Mucosa of stomach (tissue), 1 donor: ENCODE measurements at regions not wholly inside any gene's neighbourhood (a gene's known extent, or its start where the extent isn't known, plus 50 kb on each side); places are given as distances from the start of the nearest gene placed in this dataset.

ENCODE experiments used
- H3K27me3 ChIP-seq: one replicate; pipeline ENCODE4 v1.7.0; 2013; ENCODE audit warnings: mild to moderate bottlenecking, low read length; ENCODE audit not compliant: control insufficient read depth, insufficient read depth
- H3K36me3 ChIP-seq: one replicate; pipeline ENCODE4 v1.7.0; 2013; ENCODE audit warnings: low read length; ENCODE audit not compliant: control insufficient read depth, insufficient read depth
- H3K4me1 ChIP-seq: one replicate; pipeline ENCODE4 v1.7.0; 2013; ENCODE audit warnings: mild to moderate bottlenecking, low read length; ENCODE audit not compliant: control insufficient read depth, insufficient read depth
- H3K4me3 ChIP-seq: one replicate; pipeline ENCODE4 v1.7.0; 2013; ENCODE audit warnings: low read length
- H3K9ac ChIP-seq: one replicate; pipeline ENCODE4 v1.7.0; 2013; ENCODE audit warnings: mild to moderate bottlenecking, low read length, moderate library complexity
- H3K9me3 ChIP-seq: one replicate; pipeline ENCODE4 v1.7.0; 2013; ENCODE audit warnings: mild to moderate bottlenecking, low read length, moderate library complexity; ENCODE audit not compliant: control insufficient read depth
- donor health status: Pancreatic carcinoma.

GRCh38 chr4:41883988-41884734, 51.1 kb upstream of the TMEM33 start:
- H3K9me3 ChIP-seq: no peaks in the 10 kb centered on the region
- H3K36me3 ChIP-seq: no peaks in the 10 kb centered on the region
- peaks cover 47% of the 10 kb centered on the region for H3K27me3 ChIP-seq
- H3K4me1 ChIP-seq: peaks cover 6% of the 10 kb centered on the region
- no peak overlapping the region for H3K9ac ChIP-seq
- H3K4me3 ChIP-seq: no peak overlapping the region

- Histone ChIP-seq H3K9ac (no peak overlapping the region), H3K4me3 (no peak overlapping the region), H3K27me3 (peaks cover 61% of the 10 kb centered on the region)
These were observed 52.4 kb upstream of the TMEM33 start for GRCh38 chr4:41882625-41883347.

DNA sequence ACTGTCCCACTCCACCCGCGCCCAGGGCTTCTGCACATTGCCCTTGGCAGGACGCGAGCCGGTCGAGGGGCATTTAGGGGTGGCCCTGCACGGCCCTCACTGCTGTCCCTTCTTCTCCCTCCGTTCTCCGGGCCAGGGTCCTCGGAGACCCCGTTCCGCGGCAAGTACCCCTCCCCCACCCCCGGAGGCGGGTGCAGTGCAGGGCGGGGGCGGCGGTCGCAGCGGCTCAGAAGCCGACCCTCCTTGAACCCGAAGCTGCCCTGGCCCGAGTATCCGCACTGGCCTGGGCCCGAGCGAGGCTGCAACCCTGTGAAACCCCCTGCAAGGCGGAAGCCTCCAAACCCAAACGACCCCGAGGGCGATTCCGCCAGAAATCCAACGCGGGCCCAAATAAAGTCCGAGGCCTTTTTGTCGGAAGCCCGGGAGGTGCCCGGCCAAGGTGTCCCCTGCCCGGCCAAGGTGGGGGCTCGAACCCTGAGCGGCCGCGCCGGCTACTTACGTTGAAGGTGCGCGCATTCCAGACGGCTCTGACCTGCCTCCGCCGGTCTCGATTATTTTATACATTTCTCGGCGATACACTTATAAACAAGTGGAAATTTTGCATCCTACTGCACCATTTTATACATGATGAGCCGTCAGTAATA, 53.1 kb upstream of the TMEM33 start:
- no peaks in the 10 kb centered on the region for H3K36me3 ChIP-seq
- no peak overlapping the region for H3K4me3 ChIP-seq
- H3K27me3 ChIP-seq: peaks cover 68% of the 10 kb centered on the region
- peaks cover 6% of the 10 kb centered on the region for H3K4me1 ChIP-seq
- H3K9ac ChIP-seq: no peak overlapping the region
- no peaks in the 10 kb centered on the region for H3K9me3 ChIP-seq

More at GRCh38 chr4:41882625-41883347, 52.4 kb upstream of the TMEM33 start:
- no peaks in the 10 kb centered on the region for H3K36me3 ChIP-seq
- H3K4me1 ChIP-seq: peaks cover 6% of the 10 kb centered on the region
- H3K9me3 ChIP-seq: no peaks in the 10 kb centered on the region

GRCh38 chr4:41880840-41881831, 54.1 kb upstream of the TMEM33 start:
- Histone ChIP-seq H3K4me1 (peaks cover 6% of the 10 kb centered on the region), H3K9ac (no peak overlapping the region), H3K27me3 (peaks cover 72% of the 10 kb centered on the region), H3K9me3 (no peaks in the 10 kb centered on the region), H3K36me3 (no peaks in the 10 kb centered on the region), H3K4me3 (no peak overlapping the region)

- Histone ChIP-seq H3K4me1 (peaks cover 6% of the 10 kb centered on the region), H3K9me3 (no peaks in the 10 kb centered on the region), H3K4me3 (no peak overlapping the region), H3K36me3 (no peaks in the 10 kb centered on the region), H3K9ac (no peak overlapping the region), H3K27me3 (peaks cover 75% of the 10 kb centered on the region)
These were observed 55.0 kb upstream of the TMEM33 start for GRCh38 chr4:41880022-41880837.

- peaks cover 6% of the 10 kb centered on the region for H3K4me1 ChIP-seq
- no peak overlapping the region for H3K4me3 ChIP-seq
- peaks cover 82% of the 10 kb centered on the region for H3K27me3 ChIP-seq
- no peaks in the 10 kb centered on the region for H3K9me3 ChIP-seq
- H3K36me3 ChIP-seq: no peaks in the 10 kb centered on the region
- H3K9ac ChIP-seq: no peak overlapping the region
These were observed 55.7 kb upstream of the TMEM33 start for GRCh38 chr4:41879552-41879951.

GRCh38 chr4:41878991-41879491, 56.2 kb upstream of the TMEM33 start:
- no peaks in the 10 kb centered on the region for H3K9me3 ChIP-seq
- no peak overlapping the region for H3K4me3 ChIP-seq
- peaks cover 6% of the 10 kb centered on the region for H3K4me1 ChIP-seq
- H3K36me3 ChIP-seq: no peaks in the 10 kb centered on the region
- H3K9ac ChIP-seq: no peak overlapping the region
- peaks cover 87% of the 10 kb centered on the region for H3K27me3 ChIP-seq

DNA sequence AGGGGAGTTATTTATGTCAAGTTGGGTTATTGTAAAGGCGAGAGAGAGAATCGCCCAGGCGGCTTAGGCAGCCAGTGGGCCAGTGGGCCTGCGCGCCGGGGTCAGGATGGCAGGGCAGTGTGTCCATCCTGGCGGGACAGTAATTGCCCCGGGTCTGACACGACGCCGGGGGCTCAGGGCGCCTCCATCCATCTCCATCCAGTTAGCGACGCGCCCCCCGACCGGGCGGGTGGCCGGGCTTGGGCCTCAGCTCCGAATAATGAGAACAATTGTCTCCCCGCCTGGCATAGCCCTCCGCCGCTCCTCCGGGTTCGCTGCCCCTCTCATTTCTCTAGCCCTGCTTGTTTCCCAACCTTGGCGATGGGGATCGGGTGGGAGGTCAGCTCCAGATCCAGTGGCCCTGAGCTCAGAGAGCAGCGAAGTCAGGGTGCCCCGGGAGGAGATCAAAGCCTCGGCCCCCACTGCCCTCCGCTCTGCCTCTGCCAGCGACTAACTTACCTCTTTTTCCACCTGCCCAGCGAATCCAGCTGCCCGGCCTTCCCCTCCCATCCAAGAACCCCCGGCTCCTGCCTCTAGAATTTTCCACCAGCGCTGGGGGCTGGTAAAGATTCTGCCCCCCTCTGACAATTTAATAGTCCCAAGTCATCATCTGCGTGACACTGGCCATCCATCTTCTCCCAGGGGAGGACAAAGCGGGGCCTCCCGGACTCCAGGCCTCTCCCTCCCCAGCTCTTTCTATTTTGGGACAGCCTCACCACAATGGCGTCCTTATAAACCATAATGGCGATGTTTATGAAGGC, 56.9 kb upstream of the TMEM33 start:
- peaks cover 6% of the 10 kb centered on the region for H3K4me1 ChIP-seq
- H3K9me3 ChIP-seq: no peaks in the 10 kb centered on the region
- peaks cover 92% of the 10 kb centered on the region for H3K27me3 ChIP-seq
- no peak overlapping the region for H3K9ac ChIP-seq
- no peaks in the 10 kb centered on the region for H3K36me3 ChIP-seq
- no peak overlapping the region for H3K4me3 ChIP-seq

DNA sequence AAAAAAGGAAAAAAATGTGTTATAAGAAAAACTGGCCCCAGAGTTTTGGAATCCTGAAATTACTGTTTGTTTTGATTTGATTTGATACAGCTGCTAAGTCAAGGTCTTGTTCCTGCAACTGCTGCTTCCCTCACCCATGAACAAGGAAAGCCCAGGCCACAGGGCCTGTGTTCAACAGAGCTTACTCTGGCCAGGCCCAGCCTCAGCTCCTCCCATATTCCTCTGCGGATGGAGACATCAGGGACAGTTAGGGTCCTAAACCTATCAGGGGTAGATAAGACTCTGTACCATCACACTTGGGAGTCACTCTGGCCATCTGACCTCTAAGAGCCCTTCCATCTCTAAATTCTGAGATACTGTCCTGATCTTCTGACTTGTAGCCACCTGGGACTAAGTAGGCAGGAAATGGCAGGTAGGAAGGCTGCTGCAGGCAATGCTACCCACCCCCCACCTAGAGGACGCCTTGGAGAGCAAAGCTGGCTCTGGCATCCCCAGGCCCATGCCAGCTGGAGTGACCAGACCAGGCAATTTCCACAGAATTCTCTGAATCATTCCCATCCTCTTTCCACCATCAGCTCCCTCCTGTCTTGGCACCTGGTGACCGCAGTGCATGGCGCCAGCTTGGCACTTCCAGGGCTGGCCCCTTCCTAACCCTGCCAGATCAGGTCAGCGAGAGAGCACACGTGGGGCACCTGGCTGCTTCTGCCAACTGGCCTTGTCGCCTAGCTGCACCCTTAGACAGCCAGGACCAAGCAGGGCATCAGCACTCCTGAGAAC, 58.0 kb upstream of the TMEM33 start:
- Histone ChIP-seq H3K9ac (no peak overlapping the region), H3K9me3 (no peaks in the 10 kb centered on the region), H3K36me3 (no peaks in the 10 kb centered on the region), H3K4me1 (peaks cover 3% of the 10 kb centered on the region), H3K4me3 (no peak overlapping the region), H3K27me3 (peaks cover 93% of the 10 kb centered on the region)

GRCh38 chr4:41874873-41875272, 60.4 kb upstream of the TMEM33 start:
- no peaks in the 10 kb centered on the region for H3K36me3 ChIP-seq
- H3K27me3 ChIP-seq: peaks cover 69% of the 10 kb centered on the region
- no peak overlapping the region for H3K4me3 ChIP-seq
- H3K9ac ChIP-seq: no peak overlapping the region
- H3K4me1 ChIP-seq: no peaks in the 10 kb centered on the region
- H3K9me3 ChIP-seq: no peaks in the 10 kb centered on the region
